ENCODE measurements at regions not wholly inside any gene's neighbourhood (a gene's known extent, or its start where the extent isn't known, plus 50 kb on each side); places are given as distances from the start of the nearest gene placed in this dataset.

- TF ChIP-seq SIX4 (CRISPR knock-in tag; IDR thresholded peaks at IDR 0.05) (peak; percentile 47; the same call in 1 of the 2 replicates), SOX6 (IDR thresholded peaks at IDR 0.05) (no peak), SOX6 (CRISPR knock-in tag; IDR thresholded peaks at IDR 0.05) (peak; percentile 71), ZSCAN12 (CRISPR knock-in tag; IDR thresholded peaks at IDR 0.05) (no peak), ARNTL (CRISPR knock-in tag; IDR thresholded peaks at IDR 0.05) (no peak), ZC3H13 (CRISPR knock-in tag; IDR thresholded peaks at IDR 0.05) (no peak; the same call in 1 of the 2 replicates), ISX (CRISPR knock-in tag; conservative IDR thresholded peaks at IDR 0.05) (no peak), ZNF878 (CRISPR knock-in tag; IDR thresholded peaks at IDR 0.05) (no peak; the same call in 1 of the 2 replicates), TBX2 (CRISPR knock-in tag; IDR thresholded peaks at IDR 0.05; ENCODE audit: borderline replicate concordance) (peak; percentile 67), MEF2D (CRISPR knock-in tag; IDR thresholded peaks at IDR 0.05) (peak; percentile 65; the same call in 1 of the 2 replicates), ZNF687 (CRISPR knock-in tag; IDR thresholded peaks at IDR 0.05) (peak; percentile 7; the same call in 1 of the 2 replicates), SOX13 (IDR thresholded peaks at IDR 0.05) (no peak), SOX13 (CRISPR knock-in tag; conservative IDR thresholded peaks at IDR 0.05 in 1 of 2, IDR thresholded peaks at IDR 0.05 in 1 of 2) (peak in 1 of 2 experiments; percentile 76; a peak in 2 of 4 replicates), ATF7 (IDR thresholded peaks at IDR 0.05) (no peak), ATF7 (CRISPR knock-in tag; IDR thresholded peaks at IDR 0.05) (no peak), DR1 (CRISPR knock-in tag; IDR thresholded peaks at IDR 0.05) (no peak), POGK (CRISPR knock-in tag; conservative IDR thresholded peaks at IDR 0.05) (no peak), HDAC2 (CRISPR knock-in tag; IDR thresholded peaks at IDR 0.05) (peak; percentile 87), SMAD1 (CRISPR knock-in tag; IDR thresholded peaks at IDR 0.05; ENCODE audit: borderline replicate concordance, low read depth) (no peak), REXO4 (CRISPR knock-in tag; IDR thresholded peaks at IDR 0.05; ENCODE audit: borderline replicate concordance) (no peak), SALL1 (CRISPR knock-in tag; IDR thresholded peaks at IDR 0.05) (peak; percentile 82), HOXA3 (CRISPR knock-in tag; IDR thresholded peaks at IDR 0.05) (peak; percentile 37; the same call in 1 of the 2 replicates), ZNF329 (CRISPR knock-in tag; IDR thresholded peaks at IDR 0.05; ENCODE audit: low read depth) (no peak), MBNL3 (CRISPR knock-in tag; conservative IDR thresholded peaks at IDR 0.05) (no peak), GLI4 (CRISPR knock-in tag; IDR thresholded peaks at IDR 0.05; ENCODE audit: borderline replicate concordance) (no peak), ELF1 (CRISPR knock-in tag; IDR thresholded peaks at IDR 0.05) (peak; percentile 65)
Observed at GRCh38 chr14:106845286-106846087, 1319.1 kb downstream of the TMEM121 start (continued).

All from HepG2 (cell line).